HG02588 (cell line): ENCODE measurements at regions not wholly inside any gene's neighbourhood (a gene's known extent, or its start where the extent isn't known, plus 50 kb on each side); places are given as distances from the start of the nearest gene placed in this dataset.
"Not testable (repeated sequence)": the region's sequence is repeated elsewhere in the genome, so short reads cannot be mapped to it uniquely, and the experiment has no call there.

Experiments used
- ATAC-seq: cut with Tn5 transposase; IDR thresholded peaks from one replicate; pipeline ENCODE4 v1.9.1; 2021; ENCODE audit warnings: mild to moderate bottlenecking, moderate library complexity; ENCODE audit not compliant: unreplicated experiment

GRCh38 chr6:85866758-85867401 is 224.2 kb upstream of the SYNCRIP start:
- ATAC-seq, result no peak

- no peak for ATAC-seq
Measured at GRCh38 chr6:85866370-85866730, 223.7 kb upstream of the SYNCRIP start.

GRCh38 chr6:85865420-85866369 is 223.0 kb upstream of the SYNCRIP start:
- peak; percentile 62 for ATAC-seq

DNA sequence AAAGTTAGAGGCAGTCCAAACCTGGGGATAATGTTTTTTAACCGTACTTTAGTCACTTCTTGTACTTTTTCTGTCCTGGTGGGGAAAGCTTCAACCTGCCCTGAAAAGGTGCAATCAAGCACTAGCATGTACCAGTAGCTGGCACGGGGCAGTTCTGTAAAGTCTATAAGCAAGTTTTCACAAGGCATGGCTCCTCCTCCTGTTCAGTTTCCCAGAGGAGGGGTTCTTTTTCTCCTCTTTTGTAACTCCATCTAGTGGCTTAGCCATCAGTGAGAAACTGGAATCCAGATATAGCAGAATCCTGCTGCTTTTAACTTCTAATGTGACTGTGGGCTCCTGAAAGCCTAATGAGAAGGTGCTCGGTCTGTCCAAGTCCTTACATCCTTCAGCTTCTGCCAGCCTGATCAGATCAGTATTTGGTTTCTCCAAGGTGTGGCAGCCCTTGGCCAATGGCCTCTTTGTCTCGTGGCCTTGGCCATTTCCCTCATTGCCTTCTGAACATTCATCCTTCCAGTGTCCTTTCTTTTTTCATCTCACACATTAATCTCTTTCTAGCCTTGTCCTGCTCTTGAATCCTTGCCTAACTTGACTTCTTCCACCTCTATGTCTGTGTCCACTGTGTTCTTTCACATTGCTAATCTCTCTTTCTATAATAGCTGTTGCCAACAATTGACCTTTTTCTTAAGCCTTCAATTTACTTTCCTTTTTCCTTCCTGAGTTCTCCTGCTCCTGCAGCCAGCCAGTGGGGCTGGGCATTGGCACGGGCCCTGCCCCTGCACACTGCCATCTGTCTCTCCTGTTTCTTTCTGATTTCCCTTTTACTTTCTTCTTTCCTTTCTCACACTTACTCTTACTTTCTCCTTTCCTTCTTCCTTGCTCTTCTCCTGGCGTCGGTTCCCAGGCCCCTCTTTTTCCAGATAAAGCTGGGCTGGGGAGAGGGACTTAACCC is 222.0 kb upstream of the SYNCRIP start:
- ATAC-seq, result no peak

DNA sequence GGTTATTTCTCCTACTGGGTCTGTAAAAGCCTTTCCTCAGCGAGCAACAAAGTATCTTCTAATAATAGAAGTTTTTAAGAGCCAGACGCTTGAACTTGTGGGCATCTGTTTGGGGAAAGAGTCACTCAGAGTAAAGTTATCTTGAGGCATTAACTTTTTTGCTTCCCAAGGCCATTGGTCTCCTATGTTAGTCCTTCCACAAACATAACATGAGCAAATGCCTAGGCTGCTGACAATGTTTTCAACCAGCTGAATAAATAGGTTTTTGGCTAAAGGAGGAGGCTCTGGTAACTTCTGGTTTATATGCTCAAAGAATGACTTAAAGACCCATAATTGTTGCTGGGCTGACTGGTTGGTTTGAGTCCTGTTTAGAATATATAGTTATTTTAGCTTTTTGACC is 213.5 kb upstream of the SYNCRIP start:
- no peak for ATAC-seq

DNA sequence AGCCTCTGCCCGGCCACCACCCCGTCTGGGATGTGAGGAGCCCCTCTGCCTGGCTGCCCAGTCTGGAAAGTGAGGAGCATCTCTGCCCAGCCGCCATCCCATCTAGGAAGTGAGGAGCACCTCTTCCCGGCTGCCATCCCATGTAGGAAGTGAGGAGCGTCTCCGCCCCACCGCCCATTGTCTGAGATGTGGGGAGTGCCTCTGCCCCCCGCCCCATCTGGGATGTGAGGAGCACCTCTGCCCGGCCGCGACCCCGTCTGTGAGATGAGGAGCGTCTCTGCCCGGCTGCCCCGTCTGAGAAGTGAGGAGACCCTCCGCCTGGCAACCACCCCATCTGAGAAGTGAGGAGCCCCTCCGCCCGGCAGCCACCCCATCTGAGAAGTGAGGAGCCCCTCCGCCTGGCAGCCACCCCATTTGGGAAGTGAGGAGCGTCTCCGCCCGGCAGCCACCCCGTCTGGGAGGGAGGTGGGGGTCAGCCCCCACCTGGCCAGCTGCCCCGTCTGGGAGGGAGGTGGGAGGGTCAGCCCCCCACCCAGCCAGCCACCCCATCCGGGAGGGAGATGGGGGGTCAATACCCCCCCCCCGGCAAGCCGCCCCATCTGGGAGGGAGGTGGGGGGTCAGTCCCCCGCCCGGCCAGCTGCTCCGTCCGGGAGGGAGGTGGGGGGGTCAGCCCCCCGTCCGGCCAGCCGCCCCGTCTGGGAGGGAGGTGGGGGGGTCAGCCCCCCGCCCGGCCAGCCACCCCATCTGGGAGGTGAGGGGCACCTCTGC is 195.8 kb upstream of the SYNCRIP start:
- ATAC-seq, result not testable (repeated sequence)

DNA sequence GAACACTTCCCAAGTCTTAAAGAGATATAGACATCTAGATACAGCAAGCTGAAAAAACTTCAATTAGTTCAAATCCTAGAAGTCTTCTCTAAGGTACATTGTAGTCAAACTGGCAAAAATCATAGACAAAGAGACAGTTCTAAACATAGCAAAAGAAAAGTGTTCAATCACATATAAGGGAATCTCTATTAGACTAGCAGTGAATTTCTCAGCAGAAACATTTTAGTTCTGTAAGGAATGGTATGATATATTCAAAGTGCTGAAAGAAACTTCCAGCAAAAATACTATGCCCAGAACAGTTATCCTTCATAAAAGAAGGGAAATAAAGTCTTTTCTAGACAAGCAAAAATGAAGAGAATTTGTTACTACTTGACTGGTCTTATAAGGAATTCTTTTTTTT is 186.3 kb upstream of the SYNCRIP start:
- no peak for ATAC-seq

DNA sequence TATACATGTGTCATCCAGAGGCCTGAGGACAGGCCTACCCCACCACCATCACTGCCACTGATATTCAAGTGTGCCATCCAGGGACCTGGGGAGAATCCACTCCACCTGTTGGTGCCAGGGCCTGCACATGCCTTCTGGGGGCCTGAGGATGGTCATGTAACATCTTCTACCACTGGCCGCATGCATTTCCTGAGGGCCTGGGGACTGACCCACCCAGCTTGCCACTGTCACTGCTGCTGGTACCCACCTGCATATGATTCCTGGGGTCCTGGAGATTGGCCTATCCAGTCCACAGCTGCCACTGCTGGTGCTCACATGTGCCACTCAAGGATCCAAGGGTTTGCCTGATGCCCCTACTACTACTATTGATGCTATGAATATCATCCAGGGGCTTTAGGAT is 184.3 kb upstream of the SYNCRIP start:
- ATAC-seq, result no peak

DNA sequence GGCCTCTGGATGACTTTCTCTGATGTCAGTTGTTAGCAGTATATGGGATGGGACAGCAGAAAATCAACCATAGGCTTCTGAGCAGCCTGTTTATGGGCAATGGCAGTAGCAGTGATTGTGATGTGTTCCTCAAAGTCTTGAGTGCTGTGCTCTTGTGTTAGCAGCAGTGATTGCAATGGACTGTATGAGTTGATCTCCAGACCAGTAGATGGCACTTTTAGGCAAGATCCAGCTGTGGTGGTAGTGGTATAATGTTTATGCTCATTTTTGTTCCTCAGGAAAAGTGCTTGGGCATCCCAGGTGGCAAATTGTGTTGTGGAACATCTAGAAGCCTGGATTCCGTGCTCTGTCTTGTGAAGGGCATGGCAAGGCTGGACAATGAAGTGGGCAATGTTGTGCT is 181.6 kb upstream of the SYNCRIP start:
- ATAC-seq, result no peak

GRCh38 chr6:85810558-85810957 is 167.9 kb upstream of the SYNCRIP start:
- no peak for ATAC-seq

GRCh38 chr6:85803721-85804120 is 161.0 kb upstream of the SYNCRIP start:
- ATAC-seq, result no peak

GRCh38 chr6:85802162-85802561 is 159.5 kb upstream of the SYNCRIP start:
- no peak for ATAC-seq

DNA sequence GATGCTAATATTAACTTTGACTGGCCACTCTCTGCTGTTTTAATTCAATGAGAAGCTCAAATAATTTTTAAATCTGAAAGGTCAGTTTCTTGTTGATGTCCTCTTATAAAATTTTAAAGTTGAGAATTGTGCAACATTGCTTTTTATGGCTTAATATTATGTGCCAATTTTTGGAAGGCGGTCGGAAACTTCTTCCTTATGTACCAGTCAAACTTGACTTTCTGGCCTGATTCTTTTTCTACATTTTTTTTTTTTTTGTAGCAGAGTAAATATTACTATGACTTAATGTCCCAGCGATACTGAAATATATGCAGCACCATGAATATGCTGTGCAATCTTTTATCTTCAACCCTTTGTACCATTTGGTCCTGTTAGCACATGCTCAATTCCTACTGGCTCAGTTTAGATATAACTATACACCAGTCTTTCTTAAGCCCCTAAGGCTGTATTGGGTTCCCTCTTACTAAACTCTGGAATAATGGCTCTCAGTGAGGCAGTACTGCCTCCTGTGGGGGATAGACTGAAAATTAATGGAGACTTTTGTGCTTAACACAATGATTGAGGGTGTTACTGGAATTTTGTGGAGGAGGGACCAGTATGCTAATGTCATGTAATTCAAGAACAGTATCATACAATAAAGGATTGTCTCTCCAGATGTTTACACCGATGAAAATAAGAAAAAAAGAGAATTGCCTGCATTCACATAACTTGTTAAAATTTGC is 156.4 kb upstream of the SYNCRIP start:
- no peak for ATAC-seq

- no peak for ATAC-seq
Measured at GRCh38 chr6:85797993-85798392, 155.3 kb upstream of the SYNCRIP start.

DNA sequence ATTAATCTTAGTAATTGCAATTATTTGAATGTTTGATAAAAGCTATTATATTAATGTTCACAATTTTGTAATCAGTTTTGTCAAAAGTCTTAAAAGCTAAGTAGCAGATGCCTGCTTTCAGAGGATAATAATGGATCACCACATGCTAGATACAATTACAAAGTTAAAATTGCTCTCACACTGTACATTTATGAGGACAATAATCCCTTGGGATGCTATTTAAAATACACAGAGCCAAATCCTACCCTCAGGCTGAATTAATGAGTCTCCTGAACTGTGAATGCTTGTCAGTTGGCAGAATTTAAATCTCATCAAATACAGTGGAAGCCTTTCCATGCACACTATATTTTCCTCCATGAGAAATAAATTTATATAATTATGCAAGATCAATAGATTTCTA is 153.3 kb upstream of the SYNCRIP start:
- ATAC-seq, result no peak

GRCh38 chr6:85792254-85792653 is 149.6 kb upstream of the SYNCRIP start:
- ATAC-seq, result no peak

DNA sequence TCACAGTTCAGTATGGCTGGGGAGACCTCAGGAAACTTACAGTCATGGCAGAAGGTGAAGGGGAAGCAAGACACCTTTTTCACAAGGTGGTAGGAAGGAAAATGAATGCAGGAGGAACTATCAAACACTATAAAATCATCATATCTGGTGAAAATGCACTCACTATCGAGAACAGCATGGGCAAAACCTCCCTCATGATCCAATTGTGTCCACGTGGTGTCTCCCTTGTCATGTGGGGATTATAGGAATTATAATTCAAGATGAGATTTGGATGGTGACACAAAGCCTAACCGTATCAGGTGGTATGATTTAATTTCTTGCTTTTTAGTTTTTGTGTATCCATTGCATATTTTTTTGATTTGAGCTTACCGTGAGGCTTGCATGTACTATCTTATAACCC is 133.2 kb upstream of the SYNCRIP start:
- ATAC-seq, result no peak

GRCh38 chr6:85772641-85773040 is 130.0 kb upstream of the SYNCRIP start:
- no peak for ATAC-seq

GRCh38 chr6:85771925-85772430 is 129.3 kb upstream of the SYNCRIP start:
- ATAC-seq, result no peak

- ATAC-seq, result no peak
Measured at GRCh38 chr6:85771455-85771854, 128.8 kb upstream of the SYNCRIP start.
